Adrenal gland (tissue), 9 donors: ENCODE measurements at regions not wholly inside any gene's neighbourhood (a gene's known extent, or its start where the extent isn't known, plus 50 kb on each side); places are given as distances from the start of the nearest gene placed in this dataset.
"Not testable (repeated sequence)": the region's sequence is repeated elsewhere in the genome, so short reads cannot be mapped to it uniquely, and the experiment has no call there.

Experiments used
- DNase-seq, 7 donors: peaks; one replicate each; pipeline ENCODE4 v3.0.0-alpha.2; 2019 to 2020
- H3K27ac ChIP-seq, 5 donors: fragments of 200-600 bp; sonication (generic) in 4 of 5; 1 replicate in 3 of 5; 2 replicates in 2 of 5; pipeline versions ENCODE4 v1.5.1 to v1.8.0; 2016 to 2020; ENCODE audit warnings: mild to moderate bottlenecking in 1 of 5
- H3K27me3 ChIP-seq: fragments of 200-600 bp; 2 replicates; pipeline ENCODE4 v1.8.0; 2021
- H3K36me3 ChIP-seq, 2 donors: fragments of 200-600 bp; replicated peaks in 1 of 2; 1 replicate in 1 of 2; 2 replicates in 1 of 2; pipeline versions ENCODE4 v1.5.1 to v1.8.0; 2018 to 2022
- H3K4me1 ChIP-seq, 2 donors: fragments of 200-600 bp; replicated peaks in 1 of 2; 1 replicate in 1 of 2; 2 replicates in 1 of 2; pipeline versions ENCODE4 v1.5.1 to v1.8.0; 2018 to 2021
- H3K4me3 ChIP-seq, 4 donors: fragments of 200-600 bp; sonication (generic) in 3 of 4; one replicate each; pipeline ENCODE4 v1.5.1; 2016 to 2018
- H3K9me3 ChIP-seq, 3 donors: fragments of 200-600 bp; sonication (generic) in 1 of 3; replicated peaks in 1 of 3; 1 replicate in 2 of 3; 2 replicates in 1 of 3; pipeline versions ENCODE4 v1.5.1 to v1.8.0; 2016 to 2021
- POLR2A ChIP-seq, 2 donors: fragments of 450-650 bp; IDR thresholded peaks; one replicate each; pipeline ENCODE4 v1.6.1; 2017; ENCODE audit warnings: antibody characterized with exemption in 2 of 2, mild to moderate bottlenecking in 2 of 2, moderate library complexity in 1 of 2
- WGBS, 4 donors: extraction: QIAGEN DNeasy Blood & Tissue Kit in 2 of 4; methylation state at CpG; one replicate each; pipeline versions ENCODE4 v1.1.5 to v1.1.7; 2013 to 2017; 5-methylcytosine and 5-hydroxymethylcytosine counted together
- intact Hi-C, 2 donors: fragments of 100-400 bp; cut with DNase I; formaldehyde crosslinking; loops; one replicate each; pipeline versions ENCODE4 v1.14.1 to v1.15.0; 2022 to 2023
- TF ChIP-seq, protein P1 (sequence below), 6 experiments: fragments of 450-650 bp in 4 of 6; fragments of 200-600 bp in 2 of 6; sonication (generic) in 1 of 6; IDR thresholded peaks; 1 replicate in 5 of 6; 2 replicates in 1 of 6; pipeline versions ENCODE4 v1.5.1 to v1.8.0; 2016 to 2021; ENCODE audit warnings: antibody characterized with exemption in 6 of 6, mild to moderate bottlenecking in 2 of 6, moderate library complexity in 1 of 6
- donor health status: healthy with polysubstance abuse.
- donor health status: Bipolar disorder and iron deficiency.
- donor health status: DM: yes; HTN: yes; CAD: no.
- donor health status: DM: no; HTN: no; CAD: no.
- donor health status: DM: no; HTN: no; CAD: no.

DNA sequence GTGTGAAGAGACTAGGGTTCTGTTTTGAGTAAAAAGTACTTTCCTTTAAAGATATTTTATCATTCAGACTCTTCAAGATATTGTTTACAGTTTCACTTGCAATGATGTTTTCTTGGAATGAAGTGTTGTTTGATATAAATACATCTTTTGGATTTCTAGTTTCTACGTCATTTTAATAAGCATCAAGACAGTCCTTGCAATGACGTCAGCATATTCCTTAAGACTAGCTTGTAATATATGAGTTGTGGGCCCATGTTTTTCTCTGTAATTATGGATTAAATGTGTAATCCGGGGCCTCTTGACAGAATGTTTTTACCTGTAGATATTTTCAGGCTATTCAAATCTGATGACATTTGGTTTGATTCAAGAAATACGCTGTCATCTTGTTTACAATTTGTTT, 66.1 kb downstream of the RBMX2 start:
- no peaks in the 10 kb centered on the region for H3K9me3 ChIP-seq
- no peak overlapping the region for H3K4me3 ChIP-seq
- DNase-seq, result no peak
- TF ChIP-seq, protein P1, sequence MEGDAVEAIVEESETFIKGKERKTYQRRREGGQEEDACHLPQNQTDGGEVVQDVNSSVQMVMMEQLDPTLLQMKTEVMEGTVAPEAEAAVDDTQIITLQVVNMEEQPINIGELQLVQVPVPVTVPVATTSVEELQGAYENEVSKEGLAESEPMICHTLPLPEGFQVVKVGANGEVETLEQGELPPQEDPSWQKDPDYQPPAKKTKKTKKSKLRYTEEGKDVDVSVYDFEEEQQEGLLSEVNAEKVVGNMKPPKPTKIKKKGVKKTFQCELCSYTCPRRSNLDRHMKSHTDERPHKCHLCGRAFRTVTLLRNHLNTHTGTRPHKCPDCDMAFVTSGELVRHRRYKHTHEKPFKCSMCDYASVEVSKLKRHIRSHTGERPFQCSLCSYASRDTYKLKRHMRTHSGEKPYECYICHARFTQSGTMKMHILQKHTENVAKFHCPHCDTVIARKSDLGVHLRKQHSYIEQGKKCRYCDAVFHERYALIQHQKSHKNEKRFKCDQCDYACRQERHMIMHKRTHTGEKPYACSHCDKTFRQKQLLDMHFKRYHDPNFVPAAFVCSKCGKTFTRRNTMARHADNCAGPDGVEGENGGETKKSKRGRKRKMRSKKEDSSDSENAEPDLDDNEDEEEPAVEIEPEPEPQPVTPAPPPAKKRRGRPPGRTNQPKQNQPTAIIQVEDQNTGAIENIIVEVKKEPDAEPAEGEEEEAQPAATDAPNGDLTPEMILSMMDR (IDR thresholded peaks at IDR 0.05), result no peak
- no peak for TF ChIP-seq POLR2A (IDR thresholded peaks at IDR 0.05)
- 69 to 82% (median 78%) methylated on average over 4 of the region's 4 CpGs for WGBS, 4 donors
- no peak overlapping the region for H3K27ac ChIP-seq
- H3K36me3 ChIP-seq, result no peaks in the 10 kb centered on the region
- no peaks in the 10 kb centered on the region for H3K27me3 ChIP-seq
- intact Hi-C loops, result no loop called here
- no peaks in the 10 kb centered on the region for H3K4me1 ChIP-seq

DNA sequence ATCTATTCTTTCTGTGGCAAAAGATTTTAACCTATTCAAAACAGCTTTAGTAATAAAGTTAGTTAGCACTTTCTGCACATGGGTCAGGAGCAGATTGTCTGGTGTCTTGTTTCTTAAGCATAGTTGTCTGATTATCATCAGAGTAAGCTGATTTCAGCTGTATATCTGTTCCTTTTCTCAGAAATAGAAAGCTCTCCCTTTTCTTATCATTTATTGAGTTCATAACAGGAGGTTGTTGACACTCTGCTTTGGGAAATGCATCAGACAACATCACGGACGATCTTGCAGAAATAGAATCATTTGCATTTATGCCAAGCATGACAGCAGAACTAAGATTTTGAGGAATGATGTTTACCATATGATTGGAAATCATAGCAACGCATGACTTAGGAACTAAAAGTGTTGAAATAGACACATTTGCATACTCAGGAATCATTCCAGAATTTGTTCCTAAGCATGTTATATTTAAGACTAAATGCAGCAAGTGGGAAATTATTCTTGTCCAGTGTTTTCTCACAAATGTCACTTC, 66.7 kb downstream of the RBMX2 start:
- no peak overlapping the region for H3K4me3 ChIP-seq
- H3K27me3 ChIP-seq, result no peaks in the 10 kb centered on the region
- TF ChIP-seq, protein P1 (IDR thresholded peaks at IDR 0.05), result no peak
- TF ChIP-seq POLR2A (IDR thresholded peaks at IDR 0.05), result no peak
- no peaks in the 10 kb centered on the region for H3K4me1 ChIP-seq
- no peak for DNase-seq
- H3K36me3 ChIP-seq, result no peaks in the 10 kb centered on the region
- intact Hi-C loops, result no loop called here
- no peak overlapping the region for H3K27ac ChIP-seq
- no peaks in the 10 kb centered on the region for H3K9me3 ChIP-seq
- 59 to 70% (median 65%) methylated on average over 3 of the region's 3 CpGs for WGBS, 4 donors

DNA sequence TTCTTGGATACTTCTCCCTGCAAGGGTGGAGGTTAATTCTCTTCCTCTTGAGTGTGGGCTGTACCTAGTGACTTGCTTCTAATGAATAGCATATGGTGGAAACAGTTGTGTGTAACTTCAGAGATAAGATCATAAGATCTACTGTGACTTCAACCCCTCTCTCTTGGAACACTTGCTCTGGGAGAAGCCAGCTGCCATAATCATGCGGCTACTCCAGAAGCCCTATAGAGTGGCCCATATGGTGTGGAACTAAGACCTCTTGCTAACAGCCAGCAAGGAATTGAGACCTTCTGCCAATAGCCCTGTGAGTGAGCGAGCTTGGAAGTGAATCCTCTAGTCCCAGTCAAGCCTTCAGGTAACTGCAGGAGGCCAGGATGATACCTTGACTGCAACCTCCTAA, 81.1 kb downstream of the RBMX2 start:
- no peak for DNase-seq
- TF ChIP-seq POLR2A (IDR thresholded peaks at IDR 0.05), result no peak
- TF ChIP-seq, protein P1 (IDR thresholded peaks at IDR 0.05), result no peak
- Histone ChIP-seq H3K4me1 (no peaks in the 10 kb centered on the region), H3K27ac (no peak overlapping the region), H3K9me3 (no peaks in the 10 kb centered on the region), H3K27me3 (peaks cover 4% of the 10 kb centered on the region), H3K36me3 (no peaks in the 10 kb centered on the region), H3K4me3 (no peak overlapping the region)
- 50 to 68% (median 65%) methylated on average over 1 to 2 of the region's 2 CpGs for WGBS, 4 donors
- intact Hi-C loops, result no loop called here

DNA sequence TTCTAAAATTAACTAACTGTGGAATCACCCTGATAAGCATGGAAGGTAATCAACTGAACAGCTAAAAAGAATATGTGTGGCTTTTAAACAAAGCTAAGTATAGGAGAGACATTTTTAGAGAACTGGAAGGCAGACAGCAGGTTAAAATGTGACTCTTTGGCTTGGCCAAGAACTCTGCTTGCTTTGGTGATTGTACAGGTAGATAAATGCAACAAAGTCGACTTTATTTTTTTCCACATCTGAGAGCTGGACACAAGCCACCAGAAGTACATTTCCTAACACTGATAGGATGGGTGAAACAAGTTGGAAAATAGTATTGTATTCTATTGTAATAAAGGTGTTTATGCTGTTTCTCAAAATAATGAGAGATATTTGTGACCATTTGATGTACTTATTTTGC, 84.1 kb downstream of the RBMX2 start:
- H3K4me3 ChIP-seq, result no peak overlapping the region
- WGBS, 4 donors, result 33 to 75% (median 56%) methylated on average over 1 of the region's 1 CpG

DNA sequence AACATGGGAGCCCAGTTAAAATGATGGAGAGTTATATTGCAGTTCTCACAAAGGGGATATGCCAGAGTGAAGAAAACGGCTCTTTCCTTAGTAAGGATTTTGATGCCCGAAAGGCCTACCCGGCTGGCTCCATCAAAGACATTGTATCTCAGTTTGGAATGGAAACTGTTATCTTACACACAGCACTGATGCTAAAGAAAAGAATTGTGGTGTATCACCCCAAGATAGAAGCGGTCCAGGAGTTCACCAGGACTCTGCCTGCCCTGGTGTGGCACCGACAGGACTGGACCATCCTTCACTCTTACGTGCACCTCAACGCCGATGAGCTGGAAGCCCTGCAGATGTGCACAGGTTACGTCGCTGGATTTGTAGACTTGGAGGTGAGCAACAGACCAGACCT, 93.7 kb downstream of the RBMX2 start:
- intact Hi-C loops, result not testable (repeated sequence)

More for the DNA sequence above, 84.1 kb downstream of the RBMX2 start:
- Histone ChIP-seq H3K27ac (no peak overlapping the region), H3K27me3 (no peaks in the 10 kb centered on the region), H3K9me3 (no peaks in the 10 kb centered on the region), H3K36me3 (no peaks in the 10 kb centered on the region), H3K4me1 (no peaks in the 10 kb centered on the region)
- intact Hi-C loops, result no loop called here
- DNase-seq, result no peak
- no peak for TF ChIP-seq POLR2A (IDR thresholded peaks at IDR 0.05)

More for the DNA sequence above, 93.7 kb downstream of the RBMX2 start:
- H3K27ac ChIP-seq, DNase-seq, H3K27me3 ChIP-seq, H3K9me3 ChIP-seq, H3K4me3 ChIP-seq, H3K4me1 ChIP-seq, H3K36me3 ChIP-seq: not testable (repeated sequence)
- 82 to 91% (median 88%) methylated on average over 9 to 10 of the region's 10 CpGs; no CpG with 5 or more reads in 1 of the 4 donors for WGBS, 4 donors
